ENCODE measurements at regions not wholly inside any gene's neighbourhood (a gene's known extent, or its start where the extent isn't known, plus 50 kb on each side); places are given as distances from the start of the nearest gene placed in this dataset.
A peak's percentile ranks its signal among the peaks of the same experiment; 100 is the strongest.

DNA sequence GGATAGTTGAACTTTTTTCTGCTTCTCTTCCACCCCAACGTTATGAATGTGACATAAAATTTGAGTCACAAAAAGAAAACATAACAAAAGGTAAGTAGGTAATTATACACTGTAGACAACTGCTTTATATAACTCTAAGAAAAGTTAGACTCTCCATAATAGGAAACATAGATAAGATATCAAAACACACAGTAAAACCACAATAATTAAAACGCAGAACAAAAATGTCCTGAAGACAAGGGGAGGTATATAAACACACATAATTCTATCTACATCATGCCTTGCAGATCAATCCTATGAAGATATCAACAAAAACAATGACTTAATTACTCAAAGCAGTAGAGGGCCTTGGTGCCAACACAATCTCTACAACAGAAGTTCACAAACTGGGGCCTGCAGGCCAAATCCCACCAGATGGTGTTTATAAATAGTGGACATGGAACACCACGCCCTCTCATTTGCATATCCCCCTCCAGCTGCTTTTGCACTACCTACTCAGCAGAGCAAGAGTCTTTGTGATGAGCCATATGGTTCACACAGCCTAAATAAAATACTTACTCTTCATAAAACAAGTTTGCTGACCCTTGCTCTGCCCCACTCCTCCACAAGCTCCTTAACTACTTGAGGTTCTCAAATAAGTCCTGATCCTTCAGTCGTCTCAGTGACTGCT, 254.7 kb downstream of the KLF12 start:
- no peak overlapping the region for H3K4me3 ChIP-seq (ENCODE audit: low read length)
- H3K4me1 ChIP-seq (ENCODE audit: control insufficient read depth, insufficient read depth, low read length), result no peaks in the 10 kb centered on the region
- H3K9me3 ChIP-seq (replicated peaks; ENCODE audit: low read length), result no peaks in the 10 kb centered on the region
- no peak overlapping the region for H3K9ac ChIP-seq (ENCODE audit: low read depth, low read length)
- no peaks in the 10 kb centered on the region for H3K27me3 ChIP-seq (ENCODE audit: control insufficient read depth, insufficient read depth, low read length)
- H3K4me2 ChIP-seq (ENCODE audit: low read length), result no peak overlapping the region
- H3K36me3 ChIP-seq (ENCODE audit: insufficient read depth, low read length), result no peaks in the 10 kb centered on the region

DNA sequence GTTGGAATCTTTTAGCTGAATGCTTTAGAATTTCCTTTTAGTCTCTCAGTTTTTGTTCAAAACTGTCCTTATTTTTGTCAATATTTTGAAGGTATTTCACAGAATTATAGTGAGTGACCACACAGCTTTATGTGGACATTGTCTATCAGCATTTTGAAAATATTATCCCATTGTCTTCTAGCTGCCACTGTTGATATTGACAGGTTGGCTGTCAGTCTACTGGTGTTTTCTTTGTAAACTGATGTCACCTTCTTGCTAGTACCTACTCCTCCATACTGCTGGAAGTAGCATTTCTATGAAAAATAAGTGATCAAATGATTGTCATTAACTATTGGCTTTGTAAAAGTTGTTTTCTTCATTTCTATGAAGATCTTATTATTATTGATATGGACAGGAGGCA, 256.8 kb downstream of the KLF12 start:
- Histone ChIP-seq H3K9me3 (replicated peaks; ENCODE audit: low read length) (no peaks in the 10 kb centered on the region), H3K4me2 (ENCODE audit: low read length) (no peak overlapping the region), H3K9ac (ENCODE audit: low read depth, low read length) (no peak overlapping the region), H3K4me1 (ENCODE audit: control insufficient read depth, insufficient read depth, low read length) (peaks cover 5% of the 10 kb centered on the region), H3K36me3 (ENCODE audit: insufficient read depth, low read length) (no peaks in the 10 kb centered on the region), H3K27me3 (ENCODE audit: control insufficient read depth, insufficient read depth, low read length) (no peaks in the 10 kb centered on the region), H3K4me3 (ENCODE audit: low read length) (no peak overlapping the region)

DNA sequence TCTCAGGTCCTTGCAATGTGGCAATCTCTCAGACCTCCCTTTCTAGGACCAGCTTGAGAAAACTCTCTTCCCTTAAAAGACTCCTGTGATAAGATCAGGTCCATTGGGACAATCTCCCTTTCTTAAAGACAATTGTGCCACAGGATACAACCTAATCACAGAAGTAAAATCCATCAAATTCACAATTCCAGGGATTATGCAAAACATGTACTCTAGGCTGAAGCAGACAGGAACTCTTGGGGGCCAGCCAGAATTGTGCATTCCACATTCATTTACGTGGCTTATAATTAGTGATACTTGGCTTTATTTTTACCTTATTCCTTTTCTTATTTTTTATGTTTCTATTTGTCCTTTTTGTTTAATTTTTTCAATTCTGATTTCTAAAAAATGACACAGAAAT, 257.9 kb downstream of the KLF12 start:
- no peak overlapping the region for H3K4me3 ChIP-seq (ENCODE audit: low read length)
- H3K9ac ChIP-seq (ENCODE audit: low read depth, low read length), result no peak overlapping the region
- no peaks in the 10 kb centered on the region for H3K9me3 ChIP-seq (replicated peaks; ENCODE audit: low read length)
- no peaks in the 10 kb centered on the region for H3K27me3 ChIP-seq (ENCODE audit: control insufficient read depth, insufficient read depth, low read length)
- H3K4me1 ChIP-seq (ENCODE audit: control insufficient read depth, insufficient read depth, low read length), result peaks cover 15% of the 10 kb centered on the region
- no peak overlapping the region for H3K4me2 ChIP-seq (ENCODE audit: low read length)
- no peaks in the 10 kb centered on the region for H3K36me3 ChIP-seq (ENCODE audit: insufficient read depth, low read length)

DNA sequence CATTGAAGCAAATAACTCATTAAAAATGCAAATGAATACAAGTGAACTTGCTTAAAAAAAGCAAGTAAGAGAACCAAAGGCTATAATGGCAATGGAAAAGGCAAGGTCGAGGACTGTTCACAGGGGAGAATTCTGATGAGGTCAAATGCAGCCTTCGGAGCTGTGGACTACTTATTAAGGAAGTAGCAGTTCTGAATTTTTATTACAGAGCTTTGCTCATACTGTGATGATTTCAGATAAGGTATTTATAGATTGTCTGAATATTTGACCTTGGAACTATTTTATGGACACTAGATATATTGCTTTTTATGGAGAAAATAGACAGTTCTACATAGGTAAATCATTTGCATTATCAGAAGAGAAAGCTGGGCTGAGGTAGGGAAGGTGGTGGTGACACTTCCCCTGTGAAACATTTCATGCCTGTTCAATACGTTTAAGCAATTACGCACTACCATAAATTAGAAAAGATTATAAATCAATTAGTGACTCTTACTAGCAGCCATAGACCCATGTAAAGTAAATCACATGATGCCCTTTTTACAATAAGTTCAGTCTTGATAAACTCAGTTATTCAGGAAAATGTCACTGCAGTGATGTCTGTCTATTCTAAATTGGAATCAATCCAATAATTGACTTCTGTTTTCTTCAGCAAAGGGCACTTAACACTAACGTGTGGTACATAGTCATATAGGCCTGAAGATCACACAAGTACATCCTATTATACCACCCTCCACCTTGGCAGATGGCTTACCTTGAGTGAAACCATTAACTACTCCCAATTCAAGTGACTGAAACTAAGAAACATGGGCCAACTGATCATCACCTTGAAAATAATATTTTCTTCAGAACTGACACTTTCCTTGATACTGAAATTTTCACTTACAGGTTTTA, 260.0 kb downstream of the KLF12 start:
- Histone ChIP-seq H3K27me3 (ENCODE audit: control insufficient read depth, insufficient read depth, low read length) (no peaks in the 10 kb centered on the region), H3K4me3 (ENCODE audit: low read length) (no peak overlapping the region), H3K9me3 (replicated peaks; ENCODE audit: low read length) (no peaks in the 10 kb centered on the region), H3K9ac (ENCODE audit: low read depth, low read length) (no peak overlapping the region), H3K4me2 (ENCODE audit: low read length) (no peak overlapping the region), H3K4me1 (ENCODE audit: control insufficient read depth, insufficient read depth, low read length) (peaks cover 31% of the 10 kb centered on the region), H3K36me3 (ENCODE audit: insufficient read depth, low read length) (no peaks in the 10 kb centered on the region)

DNA sequence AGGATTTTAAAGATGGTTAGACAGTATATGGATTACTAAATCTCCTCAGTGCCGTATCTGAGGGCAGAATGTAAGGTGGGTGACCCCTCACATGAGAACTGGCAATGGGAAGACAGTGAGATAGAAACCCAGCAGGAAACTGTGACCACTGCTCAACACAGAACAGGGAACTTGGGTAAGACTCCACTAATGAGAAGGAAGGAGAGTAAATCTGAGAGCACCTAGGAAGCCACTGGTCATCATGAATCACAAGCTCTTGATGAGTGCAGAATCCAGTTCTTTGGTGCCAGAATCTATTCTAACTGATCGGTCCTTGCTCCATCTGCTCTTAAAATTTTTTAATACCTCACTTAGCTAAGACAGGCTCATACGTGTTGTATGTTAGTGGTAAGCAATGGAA, 261.8 kb downstream of the KLF12 start:
- Histone ChIP-seq H3K9me3 (replicated peaks; ENCODE audit: low read length) (no peaks in the 10 kb centered on the region), H3K36me3 (ENCODE audit: insufficient read depth, low read length) (no peaks in the 10 kb centered on the region), H3K4me3 (ENCODE audit: low read length) (no peak overlapping the region), H3K27me3 (ENCODE audit: control insufficient read depth, insufficient read depth, low read length) (no peaks in the 10 kb centered on the region), H3K9ac (ENCODE audit: low read depth, low read length) (no peak overlapping the region), H3K4me2 (ENCODE audit: low read length) (no peak overlapping the region), H3K4me1 (ENCODE audit: control insufficient read depth, insufficient read depth, low read length) (peaks cover 31% of the 10 kb centered on the region)

DNA sequence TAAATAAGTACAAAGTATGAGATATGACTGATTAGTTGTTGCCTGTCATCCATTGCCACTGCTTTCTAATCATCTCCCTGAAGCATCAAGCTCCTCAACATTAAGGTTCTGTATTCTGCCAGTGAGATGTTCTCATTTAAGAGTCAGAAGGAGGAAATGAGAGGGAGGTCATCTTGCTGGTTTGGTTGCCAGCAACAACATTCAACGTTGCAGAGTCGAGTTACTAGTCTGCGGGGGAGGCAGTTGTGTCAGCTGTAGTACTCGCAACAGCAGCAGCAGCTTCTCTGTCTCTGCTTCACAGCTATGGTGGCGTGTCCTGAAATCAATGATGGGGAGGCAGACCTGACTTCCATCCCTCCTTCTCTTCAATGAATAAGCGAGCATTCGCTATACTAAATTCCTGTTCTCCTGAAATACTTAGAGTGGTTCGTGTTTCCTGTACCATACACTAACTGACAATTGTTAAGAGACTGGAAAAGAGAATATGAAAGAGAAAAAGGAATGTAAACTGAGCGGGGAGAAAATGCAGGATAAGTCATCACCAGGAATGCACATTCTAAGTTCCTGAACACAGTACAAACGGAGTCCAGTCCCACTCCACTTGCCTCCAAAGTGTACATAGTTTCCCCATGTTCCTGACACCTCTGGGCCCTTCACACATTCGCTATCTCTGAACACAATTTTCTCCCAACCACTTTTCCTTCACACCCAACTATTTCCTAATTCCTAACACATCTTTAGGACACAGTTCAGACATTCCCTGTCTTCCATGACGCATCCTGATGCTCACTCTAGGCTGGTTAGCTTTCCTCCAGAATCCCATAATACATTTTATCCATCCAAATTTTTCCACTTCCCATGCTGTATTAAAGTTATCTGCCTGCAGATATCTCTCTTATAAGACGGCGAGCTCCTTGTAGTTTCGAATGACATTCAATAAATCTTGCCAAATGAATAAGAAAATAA, 263.0 kb downstream of the KLF12 start:
- peak overlapping the region; percentile 41 for H3K4me3 ChIP-seq (ENCODE audit: low read length)
- no peaks in the 10 kb centered on the region for H3K27me3 ChIP-seq (ENCODE audit: control insufficient read depth, insufficient read depth, low read length)
- H3K9me3 ChIP-seq (replicated peaks; ENCODE audit: low read length), result no peaks in the 10 kb centered on the region
- peak overlapping the region; percentile 73 for H3K4me2 ChIP-seq (ENCODE audit: low read length)
- no peaks in the 10 kb centered on the region for H3K36me3 ChIP-seq (ENCODE audit: insufficient read depth, low read length)
- peak overlapping the region; percentile 42 for H3K9ac ChIP-seq (ENCODE audit: low read depth, low read length)
- peaks cover 31% of the 10 kb centered on the region for H3K4me1 ChIP-seq (ENCODE audit: control insufficient read depth, insufficient read depth, low read length)

DNA sequence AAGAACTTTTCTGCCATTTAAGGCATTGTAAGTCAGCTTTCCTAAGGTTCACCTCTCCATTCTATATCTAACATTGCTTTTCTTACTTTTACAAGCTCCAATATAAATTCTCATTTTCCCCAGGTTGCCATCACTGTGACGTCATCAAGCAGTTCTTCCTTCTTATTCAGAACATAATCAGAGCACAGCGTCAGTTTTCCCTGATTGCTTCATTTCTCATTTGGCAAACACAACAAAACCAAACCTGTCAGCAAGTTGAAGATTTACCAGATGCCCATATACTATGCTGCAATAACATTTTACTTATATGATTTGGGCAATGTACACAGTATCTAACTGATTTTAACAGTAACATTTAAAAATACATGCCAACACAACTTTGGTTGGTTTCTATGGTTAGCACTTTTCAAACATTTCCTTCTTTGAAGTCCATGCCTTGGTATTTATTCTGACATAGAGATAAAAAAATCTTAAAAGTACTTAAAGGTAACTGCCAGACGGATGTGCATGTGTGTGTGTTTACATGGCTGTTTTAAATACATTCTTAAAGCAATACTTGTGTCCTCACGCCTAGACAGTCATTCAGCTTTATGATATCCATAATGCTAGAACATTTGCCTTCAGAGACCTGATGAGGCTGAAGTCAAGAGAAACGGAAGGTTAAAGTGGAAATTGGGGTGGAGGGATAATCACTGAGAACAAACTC, 264.0 kb downstream of the KLF12 start:
- no peak overlapping the region for H3K4me3 ChIP-seq (ENCODE audit: low read length)
- H3K36me3 ChIP-seq (ENCODE audit: insufficient read depth, low read length), result no peaks in the 10 kb centered on the region
- no peaks in the 10 kb centered on the region for H3K27me3 ChIP-seq (ENCODE audit: control insufficient read depth, insufficient read depth, low read length)
- H3K4me1 ChIP-seq (ENCODE audit: control insufficient read depth, insufficient read depth, low read length), result peaks cover 33% of the 10 kb centered on the region
- peak overlapping the region; percentile 73 for H3K4me2 ChIP-seq (ENCODE audit: low read length)
- no peaks in the 10 kb centered on the region for H3K9me3 ChIP-seq (replicated peaks; ENCODE audit: low read length)
- H3K9ac ChIP-seq (ENCODE audit: low read depth, low read length), result no peak overlapping the region

DNA sequence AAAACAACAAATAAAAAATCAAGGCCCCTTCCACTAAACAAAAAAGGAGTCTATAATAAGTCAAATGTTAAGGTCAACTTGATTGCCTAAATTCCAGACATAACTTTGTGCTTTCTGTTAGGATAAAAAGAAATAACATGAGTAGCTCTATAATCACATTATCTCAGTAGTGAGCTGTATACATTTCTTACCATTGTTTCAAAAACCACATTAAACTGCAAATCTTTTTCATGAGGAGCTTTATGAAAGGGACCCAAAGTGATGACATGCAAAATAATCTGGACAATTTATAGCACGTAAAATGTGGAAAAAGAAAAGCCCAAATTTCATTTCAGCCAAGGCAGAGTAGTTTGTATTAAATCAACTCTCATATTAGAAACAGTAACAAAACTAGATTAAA, 269.2 kb downstream of the KLF12 start:
- H3K4me1 ChIP-seq (ENCODE audit: control insufficient read depth, insufficient read depth, low read length), result peaks cover 8% of the 10 kb centered on the region
- no peaks in the 10 kb centered on the region for H3K9me3 ChIP-seq (replicated peaks; ENCODE audit: low read length)
- no peaks in the 10 kb centered on the region for H3K27me3 ChIP-seq (ENCODE audit: control insufficient read depth, insufficient read depth, low read length)
- no peak overlapping the region for H3K4me2 ChIP-seq (ENCODE audit: low read length)
- H3K36me3 ChIP-seq (ENCODE audit: insufficient read depth, low read length), result no peaks in the 10 kb centered on the region
- no peak overlapping the region for H3K4me3 ChIP-seq (ENCODE audit: low read length)
- no peak overlapping the region for H3K9ac ChIP-seq (ENCODE audit: low read depth, low read length)

DNA sequence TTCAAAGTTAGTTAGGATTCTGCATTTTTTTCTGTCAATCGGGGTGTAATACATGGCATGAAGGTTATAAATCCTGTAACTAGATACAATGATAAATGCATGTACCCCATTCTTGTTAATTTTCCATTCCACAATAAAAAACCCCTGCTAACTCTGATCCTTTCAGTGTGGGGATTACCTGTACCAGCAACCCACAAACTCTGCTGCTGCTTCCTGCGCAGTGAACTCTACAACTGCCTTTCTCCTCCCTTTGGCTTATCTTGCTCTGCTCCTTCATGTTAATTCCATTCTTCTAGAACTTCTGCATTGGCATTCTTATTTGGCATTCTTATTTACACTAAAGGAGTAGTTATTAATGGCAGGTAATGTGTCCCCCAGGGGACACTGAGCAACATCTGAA, 273.1 kb downstream of the KLF12 start:
- peaks cover 4% of the 10 kb centered on the region for H3K4me1 ChIP-seq (ENCODE audit: control insufficient read depth, insufficient read depth, low read length)
- no peak overlapping the region for H3K9ac ChIP-seq (ENCODE audit: low read depth, low read length)
- no peak overlapping the region for H3K4me3 ChIP-seq (ENCODE audit: low read length)

DNA sequence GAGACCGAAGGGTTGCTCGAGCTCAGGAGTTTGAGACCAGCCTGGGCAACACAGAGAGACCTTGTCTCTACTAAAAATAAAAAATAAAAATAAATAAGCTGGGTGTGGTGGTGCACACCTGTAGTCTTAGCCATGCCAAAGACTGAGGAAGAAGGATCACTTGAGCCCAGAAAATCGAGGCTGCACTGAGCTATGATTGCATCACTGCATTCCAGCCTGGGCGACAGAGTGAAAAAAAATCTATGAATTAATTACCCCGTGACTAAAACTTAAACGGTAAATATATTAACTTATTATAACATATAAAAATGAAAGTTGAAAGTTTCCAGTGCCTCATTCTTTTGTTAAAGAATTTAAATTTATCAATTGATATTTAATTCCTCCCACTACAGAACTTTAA, 273.7 kb downstream of the KLF12 start:
- H3K27me3 ChIP-seq (ENCODE audit: control insufficient read depth, insufficient read depth, low read length), result no peaks in the 10 kb centered on the region
- H3K4me2 ChIP-seq (ENCODE audit: low read length), result no peak overlapping the region
- peaks cover 4% of the 10 kb centered on the region for H3K4me1 ChIP-seq (ENCODE audit: control insufficient read depth, insufficient read depth, low read length)
- H3K9ac ChIP-seq (ENCODE audit: low read depth, low read length), result no peak overlapping the region
- H3K36me3 ChIP-seq (ENCODE audit: insufficient read depth, low read length), result no peaks in the 10 kb centered on the region
- no peak overlapping the region for H3K4me3 ChIP-seq (ENCODE audit: low read length)
- H3K9me3 ChIP-seq (replicated peaks; ENCODE audit: low read length), result no peaks in the 10 kb centered on the region

More for the DNA sequence above, 273.1 kb downstream of the KLF12 start:
- Histone ChIP-seq H3K9me3 (replicated peaks; ENCODE audit: low read length) (no peaks in the 10 kb centered on the region), H3K36me3 (ENCODE audit: insufficient read depth, low read length) (no peaks in the 10 kb centered on the region), H3K4me2 (ENCODE audit: low read length) (no peak overlapping the region), H3K27me3 (ENCODE audit: control insufficient read depth, insufficient read depth, low read length) (no peaks in the 10 kb centered on the region)

DNA sequence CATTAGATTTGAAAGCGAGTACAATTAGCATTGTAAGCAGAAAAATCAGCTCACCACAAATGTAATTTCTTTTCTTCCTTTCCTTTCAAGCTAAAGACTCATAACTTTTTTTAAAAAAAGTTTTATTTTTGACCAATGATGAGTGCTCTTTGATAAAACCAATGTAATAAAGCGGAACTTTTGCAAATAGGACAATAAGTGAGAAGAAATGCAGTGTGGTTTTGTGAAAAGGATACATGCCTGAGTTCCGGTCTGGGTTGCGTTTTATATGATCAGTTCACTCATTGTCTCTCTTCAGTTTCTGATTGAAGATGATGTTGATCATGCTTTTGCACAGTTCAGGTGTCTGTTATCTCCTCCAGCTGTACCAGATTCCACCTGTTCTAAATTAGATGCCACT, 274.4 kb downstream of the KLF12 start:
- Histone ChIP-seq H3K4me3 (ENCODE audit: low read length) (no peak overlapping the region), H3K9me3 (replicated peaks; ENCODE audit: low read length) (no peaks in the 10 kb centered on the region), H3K27me3 (ENCODE audit: control insufficient read depth, insufficient read depth, low read length) (no peaks in the 10 kb centered on the region), H3K36me3 (ENCODE audit: insufficient read depth, low read length) (no peaks in the 10 kb centered on the region), H3K4me1 (ENCODE audit: control insufficient read depth, insufficient read depth, low read length) (no peaks in the 10 kb centered on the region), H3K4me2 (ENCODE audit: low read length) (no peak overlapping the region), H3K9ac (ENCODE audit: low read depth, low read length) (no peak overlapping the region)

All from skeletal muscle satellite cell (primary cell).